Stimulated activated CD4-positive, alpha-beta T cell treated with anti-CD3 and anti-CD28 coated beads, Interleukin-2, amount 100 ng/mL, for 24 hours (primary cell): ENCODE measurements at regions not wholly inside any gene's neighbourhood (a gene's known extent, or its start where the extent isn't known, plus 50 kb on each side); places are given as distances from the start of the nearest gene placed in this dataset.

Experiments
- DNase-seq, 2 donors: peaks; one replicate each; pipeline ENCODE4 v3.0.0-alpha.2; 2020

- DNase-seq = no peak
Measured at GRCh38 chrX:15914486-15914885, 59.9 kb upstream of the AP1S2 start.

GRCh38 chrX:15913146-15913545 lies 58.5 kb upstream of the AP1S2 start:
- DNase-seq = no peak

GRCh38 chrX:15911734-15912550 lies 57.3 kb upstream of the AP1S2 start:
- DNase-seq = no peak

- DNase-seq = no peak
Measured at GRCh38 chrX:15909605-15910004, 55.0 kb upstream of the AP1S2 start.

GRCh38 chrX:15908603-15909290 lies 54.1 kb upstream of the AP1S2 start:
- DNase-seq = no peak

GRCh38 chrX:15906041-15906943 lies 51.7 kb upstream of the AP1S2 start:
- DNase-seq = no peak
